DMS114 treated with DMSO at 0.1 percent for 48 hours (cell line): ENCODE measurements at regions not wholly inside any gene's neighbourhood (a gene's known extent, or its start where the extent isn't known, plus 50 kb on each side); places are given as distances from the start of the nearest gene placed in this dataset.
"Not testable (repeated sequence)": the region's sequence is repeated elsewhere in the genome, so short reads cannot be mapped to it uniquely, and the experiment has no call there.

ENCODE experiments used
- DNase-seq: peaks from one replicate; lab custom pipeline; 2025; ENCODE audit not compliant: unreplicated experiment; lab: John Stamatoyannopoulos, UW

DNA sequence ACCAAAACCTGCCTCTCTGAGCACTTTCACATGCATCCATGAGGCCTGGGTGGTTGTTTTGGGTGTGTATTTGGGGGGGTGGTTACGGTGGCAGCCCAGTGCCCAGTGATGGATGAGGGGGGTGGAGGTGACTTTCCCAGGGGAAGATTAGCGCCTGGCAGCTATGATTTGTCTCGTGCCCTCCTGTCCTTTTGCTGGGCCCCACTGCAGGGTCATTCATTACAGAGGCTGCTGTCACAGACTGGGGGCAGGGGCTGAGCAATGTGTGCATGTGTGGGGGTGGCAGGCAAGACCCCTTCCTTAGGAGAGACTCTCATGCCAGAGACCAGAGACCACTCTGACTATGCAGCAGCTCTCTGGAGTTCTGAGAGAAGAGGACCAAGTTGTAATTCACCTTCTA is 93.7 kb downstream of the MRM1 start:
- DNase-seq, result no peak

DNA sequence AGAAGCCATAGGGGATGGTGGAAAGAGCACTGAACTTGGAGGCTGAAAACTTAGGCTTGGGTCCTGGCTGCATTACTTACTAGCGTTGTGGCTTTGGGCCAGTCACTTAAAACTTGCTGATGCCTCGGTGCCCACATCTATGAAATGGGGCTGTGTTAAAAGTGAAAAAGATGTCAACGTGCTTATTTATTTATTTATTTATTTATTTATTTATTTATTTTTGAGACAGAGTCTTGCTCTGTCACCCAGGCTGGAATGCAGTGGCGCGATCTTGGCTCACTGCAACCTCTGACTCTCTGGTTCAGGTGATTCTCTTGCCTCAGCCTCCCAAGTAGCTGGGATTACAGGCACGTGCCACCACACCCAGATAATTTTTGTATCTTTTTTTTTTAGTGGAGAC is 94.3 kb downstream of the MRM1 start:
- DNase-seq, result not testable (repeated sequence)

DNA sequence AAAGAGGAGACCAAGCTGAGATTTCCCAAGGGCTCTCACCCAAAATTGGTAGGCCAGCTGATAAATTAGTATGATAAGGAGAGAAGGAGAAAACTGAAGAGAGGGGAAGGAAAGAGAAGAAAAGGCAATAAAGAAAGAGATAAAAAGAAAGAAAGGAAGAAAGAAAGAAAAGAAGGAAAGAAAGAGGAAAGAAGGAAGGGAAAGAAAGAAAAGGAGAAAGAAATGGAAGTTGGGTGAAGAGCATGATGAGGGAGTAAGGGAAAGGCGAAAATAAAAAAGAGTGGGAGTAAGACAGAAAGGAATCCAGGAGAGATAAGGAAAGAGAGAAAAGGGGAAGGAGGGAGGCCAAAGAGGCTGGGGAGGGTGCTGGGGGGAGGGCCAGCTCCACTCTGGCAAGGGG is 95.4 kb downstream of the MRM1 start:
- DNase-seq, result no peak

DNA sequence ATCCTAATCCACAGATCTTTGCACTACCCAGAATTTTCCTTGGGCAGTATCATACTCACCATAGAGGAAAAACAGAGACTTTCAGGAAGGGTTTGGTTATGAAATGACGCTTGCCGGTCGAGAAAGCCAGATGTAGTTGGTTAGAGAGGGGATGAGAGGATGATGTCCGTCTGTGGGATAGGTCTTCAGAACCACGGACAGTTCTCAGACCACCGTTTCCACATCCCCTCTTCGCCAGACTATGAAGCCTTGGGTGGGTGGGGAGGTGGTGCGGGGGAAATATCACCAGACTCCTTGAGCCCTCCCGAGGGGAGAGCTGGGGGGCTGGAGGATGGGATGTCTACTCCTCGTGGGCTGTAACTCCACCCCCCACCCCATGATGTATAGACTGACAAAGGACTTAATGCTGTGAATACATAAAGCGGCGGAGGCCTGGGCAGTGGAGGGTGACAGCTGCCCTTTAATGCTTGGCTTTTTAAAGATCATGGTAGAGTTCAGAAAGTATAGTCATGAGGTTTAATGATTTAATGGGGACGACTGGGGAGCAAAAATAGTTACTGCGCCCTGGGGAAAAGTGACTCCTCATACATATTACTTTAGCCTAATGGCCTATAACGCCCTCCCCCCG is 96.6 kb downstream of the MRM1 start:
- no peak for DNase-seq

DNA sequence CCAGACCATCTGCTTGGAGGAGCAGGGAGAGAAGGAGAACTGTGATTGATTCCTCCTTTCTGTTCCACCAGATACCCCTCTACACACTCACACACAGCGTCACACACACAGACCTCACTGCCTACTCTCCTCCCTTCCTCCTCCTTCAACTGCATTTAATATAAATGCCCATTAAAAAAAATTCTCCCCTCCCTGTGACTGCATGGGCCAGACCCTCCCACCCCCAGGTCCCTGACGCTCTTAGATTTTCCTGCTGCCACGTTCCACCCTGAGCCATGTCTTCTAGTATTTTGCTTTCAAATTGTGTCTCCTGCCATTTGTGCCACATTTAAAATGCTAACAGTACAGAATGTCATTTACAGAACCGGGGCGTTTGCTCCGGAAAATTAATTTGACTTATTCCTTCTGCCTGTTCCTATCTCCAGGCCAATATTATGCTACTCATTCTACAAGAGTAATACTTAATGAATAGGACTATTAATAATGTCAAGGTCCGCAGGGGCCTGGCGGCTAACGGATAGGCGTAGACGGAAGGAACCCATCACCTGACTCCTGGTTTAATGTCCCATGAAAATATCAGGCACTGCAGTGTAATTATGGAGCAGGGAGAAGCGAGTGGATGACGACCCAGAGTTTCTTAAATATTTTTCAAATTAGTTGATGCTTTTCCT is 100.2 kb downstream of the MRM1 start:
- DNase-seq, result no peak

DNA sequence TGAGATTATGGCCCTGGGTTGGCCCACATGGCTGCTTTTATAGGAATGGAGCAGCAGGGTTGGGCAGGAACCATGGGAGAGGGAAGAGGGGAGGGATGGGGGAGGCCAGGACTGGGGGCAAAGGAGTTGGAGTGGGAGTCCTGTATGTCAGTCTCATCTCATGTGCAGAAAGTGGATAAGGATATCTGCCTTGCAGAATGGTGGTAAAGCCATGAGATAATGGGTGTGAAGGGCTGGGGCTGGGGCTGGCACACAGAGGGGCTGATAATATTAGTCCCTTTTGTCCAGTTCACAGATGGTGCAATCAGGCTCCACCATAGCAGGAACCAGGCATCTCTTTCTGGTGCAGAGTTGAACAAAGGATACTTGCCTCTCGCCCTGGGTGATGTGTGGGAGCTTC is 101.3 kb downstream of the MRM1 start:
- DNase-seq, result no peak

DNA sequence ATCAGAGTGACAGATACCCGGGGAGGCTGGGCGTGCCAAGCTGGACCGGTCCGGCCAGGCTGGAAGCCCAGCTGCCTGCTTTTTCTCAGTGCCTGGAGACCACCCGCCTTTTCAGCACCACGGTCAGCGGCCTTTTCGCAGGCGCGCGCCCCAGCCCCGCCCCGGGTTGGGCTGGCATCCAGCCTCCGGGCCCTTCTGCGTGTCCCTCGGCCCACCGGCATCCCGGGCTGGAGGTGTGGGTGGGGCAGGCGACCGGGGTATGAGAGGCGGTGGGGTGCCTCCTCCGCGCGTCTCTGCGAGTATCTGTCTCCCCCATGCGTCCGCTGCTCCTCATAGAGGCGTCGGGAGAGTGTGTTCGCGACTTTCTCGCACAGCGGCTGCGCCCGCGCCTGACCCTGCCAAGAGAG is 102.5 kb downstream of the MRM1 start:
- no peak for DNase-seq

DNA sequence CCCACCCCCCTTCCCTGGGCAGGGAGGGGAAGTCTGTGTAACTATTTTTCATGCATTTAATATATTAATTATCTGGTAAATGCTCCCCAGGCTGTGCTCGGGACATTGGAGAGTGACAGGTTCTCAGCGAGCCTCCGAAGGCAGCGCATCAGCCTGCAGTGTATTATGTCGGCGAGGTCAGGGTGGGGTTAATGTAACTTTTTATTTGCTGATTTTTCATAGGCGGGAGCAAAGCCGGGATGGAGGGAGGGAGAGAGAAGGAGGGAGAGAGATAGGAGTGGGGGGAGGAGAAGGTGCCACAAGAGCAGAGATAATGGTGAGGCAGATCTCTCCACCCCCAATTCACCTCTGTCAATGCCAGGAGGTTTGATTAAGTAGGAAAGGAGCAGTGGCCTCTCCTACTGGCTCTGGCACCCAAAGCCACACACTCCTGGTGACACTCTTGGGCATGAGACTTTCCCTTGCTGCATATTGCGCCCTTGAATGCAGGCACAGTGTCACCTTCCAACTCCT is 104.0 kb downstream of the MRM1 start:
- DNase-seq, result no peak

DNA sequence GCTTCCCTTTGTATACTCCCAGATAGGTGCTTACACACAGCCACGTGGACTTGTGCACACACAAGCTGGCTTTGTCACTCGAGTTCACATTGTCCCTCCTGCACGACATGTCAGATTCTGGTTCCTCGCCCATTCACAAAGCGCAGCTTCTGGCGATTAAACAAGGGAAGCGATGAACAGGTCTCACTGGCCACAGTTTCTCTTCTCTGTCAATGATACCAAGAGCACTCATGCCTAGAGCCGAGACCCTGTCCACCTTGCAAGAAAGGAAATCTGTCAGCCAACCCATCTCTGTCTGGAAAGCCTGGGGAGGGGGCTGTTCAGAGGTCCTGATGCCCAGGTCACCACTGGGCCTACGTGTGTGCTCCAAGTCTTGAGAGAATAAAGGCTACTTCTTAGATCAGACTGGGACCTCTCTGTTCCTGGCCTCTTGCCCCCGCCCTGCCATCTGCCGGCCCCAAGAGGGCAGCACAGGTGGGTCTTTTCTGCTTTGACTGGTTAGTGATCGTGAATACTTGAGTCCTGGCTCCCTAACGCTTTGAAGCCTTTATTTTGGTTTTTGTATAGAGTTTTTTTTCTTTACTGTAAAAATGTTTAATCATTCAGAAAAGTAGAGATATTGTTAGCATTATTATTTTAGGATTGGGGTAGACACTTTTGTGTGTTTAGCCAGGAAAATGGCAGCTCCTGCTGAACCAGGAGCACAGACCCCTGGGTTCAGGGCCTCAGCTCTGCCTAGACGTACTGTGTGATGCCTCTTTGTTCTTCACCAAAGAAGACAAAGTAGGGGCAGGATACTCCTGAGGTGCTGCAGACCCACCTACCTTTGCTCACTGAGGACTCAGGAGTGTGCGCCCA is 104.7 kb downstream of the MRM1 start:
- peak; percentile 24 for DNase-seq

DNA sequence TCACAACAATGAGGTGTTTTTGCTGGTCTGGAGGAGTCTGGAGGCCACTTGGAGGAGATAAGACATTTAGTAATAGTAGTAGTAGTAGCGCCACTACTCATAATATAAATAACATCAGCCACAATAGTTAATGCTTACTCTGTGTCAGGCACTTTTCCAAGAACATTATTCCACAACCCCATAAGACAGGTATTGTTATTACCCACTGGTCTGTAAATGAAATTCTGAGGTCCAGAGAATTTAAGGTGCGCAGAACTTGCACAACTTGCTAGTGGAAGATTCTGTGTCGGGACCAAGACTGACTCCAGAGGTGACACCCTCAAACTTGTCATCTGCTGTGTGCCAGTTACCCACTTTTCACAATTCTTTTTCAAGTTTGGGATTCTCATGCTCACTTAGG is 106.5 kb downstream of the MRM1 start:
- no peak for DNase-seq

DNA sequence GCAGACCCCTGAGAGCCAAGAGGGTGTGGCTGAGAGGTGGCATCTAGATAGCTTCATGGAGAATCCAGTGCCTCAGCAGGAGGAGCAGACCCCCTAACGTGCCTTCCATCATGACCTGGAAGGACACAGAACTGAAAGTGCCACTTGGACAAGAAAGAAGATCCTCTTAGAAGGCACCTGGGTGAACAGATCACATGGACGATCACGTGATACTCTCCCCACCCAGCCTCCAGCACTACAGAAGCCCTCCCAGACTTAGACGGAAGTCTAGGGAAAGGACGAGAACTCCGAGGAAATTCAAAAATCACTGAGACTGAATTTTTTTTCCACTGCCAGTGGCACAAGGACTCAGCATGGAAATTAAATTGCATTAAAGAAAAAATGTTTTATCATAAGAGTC is 113.4 kb downstream of the MRM1 start:
- no peak for DNase-seq

DNA sequence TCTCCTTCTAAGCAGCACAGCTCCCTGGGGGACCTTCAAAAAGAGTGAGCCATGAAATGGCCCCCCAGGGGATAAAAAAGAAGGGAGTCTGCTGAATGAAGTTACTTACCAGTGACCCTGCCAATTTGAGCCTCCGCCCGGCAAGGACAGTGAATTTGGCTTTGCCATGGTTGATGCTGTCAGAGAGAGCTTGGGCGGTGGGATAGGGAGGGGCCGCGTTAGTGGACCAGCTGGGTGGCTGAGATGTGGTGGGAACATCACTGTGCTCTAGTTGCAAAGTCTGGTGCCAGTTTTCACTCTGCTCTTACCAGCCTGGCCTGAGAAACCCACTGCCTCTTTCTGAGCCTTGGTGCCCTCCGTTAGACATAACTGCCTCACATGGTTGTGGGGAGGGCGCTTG is 114.6 kb downstream of the MRM1 start:
- no peak for DNase-seq

DNA sequence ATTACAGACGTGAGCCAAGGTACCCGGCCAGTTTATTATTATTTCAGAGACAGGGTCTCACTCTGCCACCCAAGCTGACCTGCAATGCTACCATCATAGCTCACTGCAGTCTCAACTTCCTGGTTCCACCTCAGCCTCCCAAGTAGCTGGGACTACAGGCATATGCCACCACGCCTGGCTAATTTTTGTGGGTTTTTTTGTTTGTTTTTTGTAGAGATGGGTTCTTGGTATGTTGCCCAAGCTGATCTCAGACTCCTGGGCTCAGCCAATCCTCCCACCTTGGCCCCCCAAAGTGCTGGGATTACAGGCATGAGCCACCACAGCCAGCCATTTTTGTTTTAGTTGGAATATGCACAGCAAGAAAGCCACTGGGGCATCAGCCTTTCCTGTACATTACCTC is 115.7 kb downstream of the MRM1 start:
- no peak for DNase-seq

DNA sequence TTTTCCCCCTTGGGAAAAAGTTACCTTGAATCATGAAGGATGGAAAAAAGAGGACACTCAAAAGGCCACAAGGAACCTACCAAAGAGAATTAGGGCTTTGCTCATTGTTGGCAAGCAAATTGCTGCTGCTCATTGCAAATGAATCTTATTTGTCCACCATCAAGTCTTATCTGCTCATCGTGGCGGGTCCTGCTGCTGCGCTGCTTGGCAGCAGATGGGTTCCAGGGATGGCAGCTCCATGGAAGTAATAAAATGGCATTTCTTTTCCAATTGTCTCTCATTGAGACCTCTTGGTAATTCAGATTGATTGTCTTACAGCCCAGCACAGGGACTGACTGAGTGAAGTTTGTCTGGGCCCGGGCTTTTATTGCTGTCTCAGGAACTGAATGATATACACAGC is 118.7 kb downstream of the MRM1 start:
- DNase-seq, result no peak

DNA sequence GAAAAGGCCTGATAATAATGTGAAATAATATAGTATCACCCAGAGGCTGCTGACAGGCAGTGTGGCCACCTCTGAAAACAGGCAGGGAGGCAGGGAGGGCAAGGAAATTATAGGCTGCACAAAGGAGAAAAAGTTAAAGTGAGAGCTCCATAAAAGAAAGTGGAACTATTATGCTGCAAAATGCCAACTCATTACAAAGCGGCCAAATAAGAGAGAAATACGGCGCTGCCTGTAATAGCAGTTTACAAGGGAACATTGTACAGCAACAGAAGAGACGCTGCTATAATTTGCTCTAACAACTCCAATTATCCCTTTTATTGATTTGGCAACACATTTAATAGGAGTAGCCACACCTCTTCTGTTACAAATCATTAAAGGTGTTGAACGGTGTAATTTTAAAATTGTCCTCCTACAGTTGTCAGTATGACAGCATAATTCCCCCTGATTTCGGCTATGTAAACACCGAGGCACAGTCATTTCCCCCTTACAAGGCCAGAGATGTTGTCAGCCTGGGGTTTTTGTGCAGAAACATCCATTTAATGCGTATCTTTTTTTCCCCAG is 120.3 kb downstream of the MRM1 start:
- DNase-seq, result no peak

DNA sequence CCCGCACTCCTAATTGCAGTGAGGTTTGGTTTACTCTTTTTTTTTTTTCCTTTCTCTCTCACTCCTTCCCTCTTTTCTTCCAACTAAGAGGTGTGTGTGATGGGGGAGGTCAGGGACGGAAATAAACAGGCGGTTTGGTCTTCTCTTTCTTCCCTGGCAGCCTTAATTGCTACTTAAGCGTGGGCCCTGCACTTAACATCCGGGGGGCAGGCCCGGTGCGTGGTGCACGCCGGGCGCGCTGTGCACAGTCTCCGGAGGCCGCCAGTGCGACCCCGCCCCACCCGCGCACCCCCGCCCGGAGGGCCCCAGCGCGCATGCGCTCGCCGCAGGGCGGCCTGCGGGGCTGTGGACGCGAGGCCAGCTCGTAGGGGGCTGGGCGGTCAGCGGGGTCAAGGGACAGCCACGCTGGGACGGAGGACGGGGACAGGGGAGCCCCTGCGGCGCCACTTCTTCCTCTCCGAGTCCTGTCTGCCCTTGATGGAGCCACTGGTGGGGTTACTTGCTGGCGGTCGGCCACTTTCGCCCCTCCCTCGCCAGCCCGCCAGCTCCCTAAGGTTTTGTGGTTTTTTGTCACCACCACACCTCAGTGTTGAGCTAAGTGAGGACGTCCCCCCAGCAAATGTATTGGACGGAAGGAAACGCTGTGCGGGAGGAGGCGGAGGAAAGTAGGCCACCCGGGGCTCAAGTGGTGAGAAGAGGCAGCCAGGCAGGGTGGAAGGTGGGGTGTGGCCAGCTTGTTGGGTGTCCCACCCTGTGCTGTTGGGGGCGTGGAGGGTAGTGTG is 120.9 kb downstream of the MRM1 start:
- DNase-seq, result no peak

DNA sequence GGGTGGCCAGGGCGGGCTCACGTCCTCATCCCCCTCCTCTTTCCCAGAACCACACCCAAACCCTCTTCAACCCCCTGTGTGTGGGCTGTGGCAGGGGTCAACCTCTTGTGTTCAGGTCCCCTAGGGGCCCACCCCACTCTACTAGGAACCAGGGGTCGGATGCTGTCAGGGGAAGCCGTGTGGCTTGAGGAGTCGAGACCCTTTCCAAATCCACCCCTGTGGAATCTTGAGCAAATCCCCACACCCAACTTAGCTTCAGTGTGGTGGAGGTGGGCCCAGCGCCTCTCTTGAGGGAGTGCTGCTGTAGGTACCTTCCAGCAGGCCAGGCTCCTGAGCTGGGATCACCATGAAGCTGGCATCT is 121.5 kb downstream of the MRM1 start:
- no peak for DNase-seq

DNA sequence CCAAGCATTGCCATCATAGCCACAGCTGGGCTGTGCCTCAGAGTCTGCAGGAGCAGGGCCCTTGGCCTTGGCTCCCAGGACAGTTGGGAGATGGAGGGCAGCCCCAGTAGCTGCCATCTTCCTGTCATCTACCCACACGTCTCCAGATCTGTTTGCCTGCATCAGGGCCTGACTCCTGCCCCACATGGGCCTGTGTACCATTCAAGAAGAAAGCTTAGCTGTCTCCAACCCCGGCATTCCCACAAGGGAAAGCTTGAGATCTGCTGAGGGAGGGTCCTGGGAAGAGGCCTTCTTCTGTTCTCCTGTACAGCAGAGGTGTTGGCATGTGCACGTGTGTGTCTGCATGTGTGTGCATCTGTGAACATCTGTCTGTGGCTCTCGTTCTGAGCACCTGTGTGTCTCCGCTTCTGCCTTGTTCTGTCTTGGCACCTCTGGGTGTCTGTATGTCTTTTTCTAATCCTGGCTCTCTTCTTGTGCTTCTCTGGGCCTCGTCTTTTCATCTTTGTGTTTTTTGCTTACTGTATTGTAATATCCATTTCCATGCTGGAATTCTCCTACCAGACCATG is 122.2 kb downstream of the MRM1 start:
- DNase-seq, result no peak

DNA sequence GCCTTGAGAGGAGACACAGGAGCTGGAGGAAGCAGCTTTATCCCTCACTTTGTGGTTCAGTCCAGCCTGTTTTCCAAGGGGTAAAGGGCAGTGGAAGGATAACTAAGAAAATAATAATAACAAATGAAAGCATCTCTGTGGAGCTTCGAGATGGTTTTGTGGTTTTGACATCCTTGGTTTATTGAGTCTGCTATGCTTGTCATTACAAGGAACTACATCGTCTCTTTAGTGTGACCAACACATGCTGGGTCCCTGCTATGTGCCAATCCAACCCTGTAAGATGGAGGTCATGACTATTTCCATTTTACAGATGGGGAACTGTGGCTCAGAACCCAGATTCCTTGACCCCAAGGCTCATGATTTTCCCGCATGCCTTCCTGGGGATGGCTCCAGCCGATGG is 124.8 kb downstream of the MRM1 start:
- no peak for DNase-seq

DNA sequence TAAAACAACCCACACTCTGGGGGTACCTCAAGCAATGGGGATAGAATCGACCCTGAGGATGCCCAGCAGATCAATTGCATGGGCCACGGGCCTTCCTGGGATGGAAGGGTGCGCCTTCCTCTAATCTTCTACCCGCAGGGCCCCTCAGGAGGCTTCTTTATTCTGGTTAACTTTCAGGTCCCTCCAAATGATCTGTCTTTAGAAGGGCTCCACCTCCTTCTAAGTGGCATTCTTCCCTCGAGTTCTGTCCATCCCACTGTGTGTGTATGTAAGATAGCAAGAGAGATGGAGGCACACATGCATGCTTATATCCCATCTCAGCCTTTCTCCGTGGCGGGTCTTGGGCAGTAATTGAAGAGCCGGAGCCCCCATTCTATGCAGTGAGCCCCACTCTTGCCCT is 125.7 kb downstream of the MRM1 start:
- DNase-seq, result no peak

DNA sequence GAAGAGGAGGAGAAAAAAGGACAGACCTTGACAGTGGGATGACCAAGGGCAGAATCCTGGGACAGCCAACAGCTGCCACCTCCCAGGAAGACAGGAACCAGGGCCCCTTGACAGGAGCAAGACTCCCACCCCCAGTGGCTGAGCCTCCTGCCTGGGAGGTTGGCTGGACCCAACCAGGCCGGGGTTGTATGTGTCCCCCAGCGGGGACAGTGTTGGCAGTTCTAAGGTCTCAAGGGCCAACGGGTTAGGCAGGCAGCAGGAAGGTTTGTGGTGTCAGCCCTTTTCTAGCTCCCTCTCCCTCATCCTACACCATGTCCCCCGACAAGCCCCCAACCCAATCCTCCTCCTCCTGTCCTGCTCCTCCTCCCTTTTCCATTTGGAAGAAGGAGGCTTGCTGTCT is 126.2 kb downstream of the MRM1 start:
- DNase-seq, result no peak
